ENCODE measurements at regions not wholly inside any gene's neighbourhood (a gene's known extent, or its start where the extent isn't known, plus 50 kb on each side); places are given as distances from the start of the nearest gene placed in this dataset.

DNA sequence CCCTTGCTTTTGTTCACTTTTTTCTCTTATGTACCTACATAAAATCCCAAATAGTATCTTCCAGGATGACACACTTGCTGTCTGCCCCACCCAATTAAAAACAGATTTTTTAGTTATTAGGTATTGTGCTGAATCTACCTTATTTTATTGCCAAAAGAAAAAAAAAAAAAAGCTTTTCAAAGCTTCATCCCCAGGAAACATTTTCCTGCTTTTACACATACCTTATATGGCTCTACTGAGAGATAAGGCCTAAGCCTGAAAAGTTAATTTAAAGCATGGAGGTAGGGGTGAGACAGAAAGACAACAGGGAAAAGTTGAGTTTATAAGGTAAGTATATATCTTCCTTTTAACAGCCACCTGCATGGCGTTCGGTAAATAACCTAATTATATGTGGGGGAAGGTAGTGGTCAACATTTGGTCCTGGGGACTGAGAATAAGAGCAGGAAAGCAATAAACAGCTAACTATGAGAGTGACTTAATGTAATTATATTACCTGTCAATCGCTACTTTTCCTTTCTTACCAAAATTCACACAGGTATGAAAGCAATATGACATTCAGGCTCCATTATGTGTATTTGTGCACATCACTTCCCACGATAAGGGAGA is 54.6 kb upstream of the BOLA1 start:
- POLR2A ChIA-PET = interaction anchor here (1.0 to 3.1 kb wide), 3 partner anchors 40 to 316 kb away, joined by 4 to 57 read pairs (median 11); a partner anchor contains a TSS
- no peak for FAIRE-seq

More for the DNA sequence above, 54.6 kb upstream of the BOLA1 start:
- ChIA-PET SMC1A (ENCODE audit: uncharacterized antibody, unreplicated experiment) (interaction anchor here (1.0 to 2.1 kb wide), 3 partner anchors 40 to 43 kb away, joined by 3 to 15 read pairs (median 8); a partner anchor contains a TSS), CTCF (interaction anchor here (1.5 to 1.7 kb wide), 2 partner anchors 43 to 322 kb away, joined by 5 to 9 read pairs; a partner anchor contains a TSS), RAD21 (ENCODE audit: unreplicated experiment) (interaction anchor here (0.9 to 2.2 kb wide), 2 partner anchors 39 to 42 kb away, joined by 3 to 22 read pairs; a partner anchor contains a TSS)
- in situ Hi-C loops (cut with MboI) = no loop called here
- H3K79me2 ChIP-seq (ENCODE audit: control insufficient read depth, insufficient read depth, low read length) = peaks cover 65% of the 10 kb centered on the region
- H3K9ac ChIP-seq (ENCODE audit: control insufficient read depth, insufficient read depth, low read length) = peak overlapping the region; percentile 91
- ATAC-seq (no peak), DNase-seq (ENCODE audit: low read depth, low spot score) (no peak)
- H3K4me3 ChIP-seq = peak overlapping the region; percentile 47
- H3K36me3 ChIP-seq (ENCODE audit: control insufficient read depth in 2 of 2, insufficient read depth in 2 of 2, low read length in 1 of 2) = no peaks in the 10 kb centered on the region; a peak in 2 of 4 replicates
- H4K20me1 ChIP-seq (ENCODE audit: control insufficient read depth, insufficient read depth) = no peaks in the 10 kb centered on the region
- 57% methylated on average over 4 of the region's 4 CpGs for WGBS (ENCODE audit: insufficient coverage, insufficient replicate concordance, low lambda C conversion rate, missing lambda C conversion rate)
- no peaks in the 10 kb centered on the region for H3K27me3 ChIP-seq (replicated peaks in 1 of 2; ENCODE audit: control insufficient read depth in 2 of 2, insufficient read depth in 2 of 2, low read length in 1 of 2)
- H3K4me2 ChIP-seq (ENCODE audit: control insufficient read depth, insufficient read depth) = peak overlapping the region; percentile 89
- BruUV-seq (replicated peaks) = no TSS peak
- H3K27ac ChIP-seq (ENCODE audit: control insufficient read depth, insufficient read depth) = peak overlapping the region; percentile 90
- TF ChIP-seq, protein P1, sequence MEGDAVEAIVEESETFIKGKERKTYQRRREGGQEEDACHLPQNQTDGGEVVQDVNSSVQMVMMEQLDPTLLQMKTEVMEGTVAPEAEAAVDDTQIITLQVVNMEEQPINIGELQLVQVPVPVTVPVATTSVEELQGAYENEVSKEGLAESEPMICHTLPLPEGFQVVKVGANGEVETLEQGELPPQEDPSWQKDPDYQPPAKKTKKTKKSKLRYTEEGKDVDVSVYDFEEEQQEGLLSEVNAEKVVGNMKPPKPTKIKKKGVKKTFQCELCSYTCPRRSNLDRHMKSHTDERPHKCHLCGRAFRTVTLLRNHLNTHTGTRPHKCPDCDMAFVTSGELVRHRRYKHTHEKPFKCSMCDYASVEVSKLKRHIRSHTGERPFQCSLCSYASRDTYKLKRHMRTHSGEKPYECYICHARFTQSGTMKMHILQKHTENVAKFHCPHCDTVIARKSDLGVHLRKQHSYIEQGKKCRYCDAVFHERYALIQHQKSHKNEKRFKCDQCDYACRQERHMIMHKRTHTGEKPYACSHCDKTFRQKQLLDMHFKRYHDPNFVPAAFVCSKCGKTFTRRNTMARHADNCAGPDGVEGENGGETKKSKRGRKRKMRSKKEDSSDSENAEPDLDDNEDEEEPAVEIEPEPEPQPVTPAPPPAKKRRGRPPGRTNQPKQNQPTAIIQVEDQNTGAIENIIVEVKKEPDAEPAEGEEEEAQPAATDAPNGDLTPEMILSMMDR (IDR thresholded peaks at IDR 0.05 in 2 of 3, conservative IDR thresholded peaks at IDR 0.05 in 1 of 3; ENCODE audit: control insufficient read depth in 2 of 3, extremely low read depth in 1 of 3, insufficient read depth in 1 of 3, low read depth in 3 of 3, low read length in 3 of 3) = no peak
- TF ChIP-seq ZBED1 (IDR thresholded peaks at IDR 0.05; ENCODE audit: borderline replicate concordance) = no peak
- TF ChIP-seq, protein P2, sequence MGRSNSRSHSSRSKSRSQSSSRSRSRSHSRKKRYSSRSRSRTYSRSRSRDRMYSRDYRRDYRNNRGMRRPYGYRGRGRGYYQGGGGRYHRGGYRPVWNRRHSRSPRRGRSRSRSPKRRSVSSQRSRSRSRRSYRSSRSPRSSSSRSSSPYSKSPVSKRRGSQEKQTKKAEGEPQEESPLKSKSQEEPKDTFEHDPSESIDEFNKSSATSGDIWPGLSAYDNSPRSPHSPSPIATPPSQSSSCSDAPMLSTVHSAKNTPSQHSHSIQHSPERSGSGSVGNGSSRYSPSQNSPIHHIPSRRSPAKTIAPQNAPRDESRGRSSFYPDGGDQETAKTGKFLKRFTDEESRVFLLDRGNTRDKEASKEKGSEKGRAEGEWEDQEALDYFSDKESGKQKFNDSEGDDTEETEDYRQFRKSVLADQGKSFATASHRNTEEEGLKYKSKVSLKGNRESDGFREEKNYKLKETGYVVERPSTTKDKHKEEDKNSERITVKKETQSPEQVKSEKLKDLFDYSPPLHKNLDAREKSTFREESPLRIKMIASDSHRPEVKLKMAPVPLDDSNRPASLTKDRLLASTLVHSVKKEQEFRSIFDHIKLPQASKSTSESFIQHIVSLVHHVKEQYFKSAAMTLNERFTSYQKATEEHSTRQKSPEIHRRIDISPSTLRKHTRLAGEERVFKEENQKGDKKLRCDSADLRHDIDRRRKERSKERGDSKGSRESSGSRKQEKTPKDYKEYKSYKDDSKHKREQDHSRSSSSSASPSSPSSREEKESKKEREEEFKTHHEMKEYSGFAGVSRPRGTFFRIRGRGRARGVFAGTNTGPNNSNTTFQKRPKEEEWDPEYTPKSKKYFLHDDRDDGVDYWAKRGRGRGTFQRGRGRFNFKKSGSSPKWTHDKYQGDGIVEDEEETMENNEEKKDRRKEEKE (IDR thresholded peaks at IDR 0.05) = no peak
- TF ChIP-seq, protein P3, sequence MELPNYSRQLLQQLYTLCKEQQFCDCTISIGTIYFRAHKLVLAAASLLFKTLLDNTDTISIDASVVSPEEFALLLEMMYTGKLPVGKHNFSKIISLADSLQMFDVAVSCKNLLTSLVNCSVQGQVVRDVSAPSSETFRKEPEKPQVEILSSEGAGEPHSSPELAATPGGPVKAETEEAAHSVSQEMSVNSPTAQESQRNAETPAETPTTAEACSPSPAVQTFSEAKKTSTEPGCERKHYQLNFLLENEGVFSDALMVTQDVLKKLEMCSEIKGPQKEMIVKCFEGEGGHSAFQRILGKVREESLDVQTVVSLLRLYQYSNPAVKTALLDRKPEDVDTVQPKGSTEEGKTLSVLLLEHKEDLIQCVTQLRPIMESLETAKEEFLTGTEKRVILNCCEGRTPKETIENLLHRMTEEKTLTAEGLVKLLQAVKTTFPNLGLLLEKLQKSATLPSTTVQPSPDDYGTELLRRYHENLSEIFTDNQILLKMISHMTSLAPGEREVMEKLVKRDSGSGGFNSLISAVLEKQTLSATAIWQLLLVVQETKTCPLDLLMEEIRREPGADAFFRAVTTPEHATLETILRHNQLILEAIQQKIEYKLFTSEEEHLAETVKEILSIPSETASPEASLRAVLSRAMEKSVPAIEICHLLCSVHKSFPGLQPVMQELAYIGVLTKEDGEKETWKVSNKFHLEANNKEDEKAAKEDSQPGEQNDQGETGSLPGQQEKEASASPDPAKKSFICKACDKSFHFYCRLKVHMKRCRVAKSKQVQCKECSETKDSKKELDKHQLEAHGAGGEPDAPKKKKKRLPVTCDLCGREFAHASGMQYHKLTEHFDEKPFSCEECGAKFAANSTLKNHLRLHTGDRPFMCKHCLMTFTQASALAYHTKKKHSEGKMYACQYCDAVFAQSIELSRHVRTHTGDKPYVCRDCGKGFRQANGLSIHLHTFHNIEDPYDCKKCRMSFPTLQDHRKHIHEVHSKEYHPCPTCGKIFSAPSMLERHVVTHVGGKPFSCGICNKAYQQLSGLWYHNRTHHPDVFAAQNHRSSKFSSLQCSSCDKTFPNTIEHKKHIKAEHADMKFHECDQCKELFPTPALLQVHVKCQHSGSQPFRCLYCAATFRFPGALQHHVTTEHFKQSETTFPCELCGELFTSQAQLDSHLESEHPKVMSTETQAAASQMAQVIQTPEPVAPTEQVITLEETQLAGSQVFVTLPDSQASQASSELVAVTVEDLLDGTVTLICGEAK (IDR thresholded peaks at IDR 0.05; ENCODE audit: borderline replicate concordance) = no peak
- TF ChIP-seq NFYB (IDR thresholded peaks at IDR 0.05; ENCODE audit: insufficient read depth, low read depth, low read length) = no peak
- TF ChIP-seq, protein P4, sequence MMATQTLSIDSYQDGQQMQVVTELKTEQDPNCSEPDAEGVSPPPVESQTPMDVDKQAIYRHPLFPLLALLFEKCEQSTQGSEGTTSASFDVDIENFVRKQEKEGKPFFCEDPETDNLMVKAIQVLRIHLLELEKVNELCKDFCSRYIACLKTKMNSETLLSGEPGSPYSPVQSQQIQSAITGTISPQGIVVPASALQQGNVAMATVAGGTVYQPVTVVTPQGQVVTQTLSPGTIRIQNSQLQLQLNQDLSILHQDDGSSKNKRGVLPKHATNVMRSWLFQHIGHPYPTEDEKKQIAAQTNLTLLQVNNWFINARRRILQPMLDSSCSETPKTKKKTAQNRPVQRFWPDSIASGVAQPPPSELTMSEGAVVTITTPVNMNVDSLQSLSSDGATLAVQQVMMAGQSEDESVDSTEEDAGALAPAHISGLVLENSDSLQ (IDR thresholded peaks at IDR 0.05) = no peak
- TF ChIP-seq POLR2AphosphoS2 (IDR thresholded peaks at IDR 0.05; ENCODE audit: low read depth, low read length) = no peak
- TF ChIP-seq, protein P5, sequence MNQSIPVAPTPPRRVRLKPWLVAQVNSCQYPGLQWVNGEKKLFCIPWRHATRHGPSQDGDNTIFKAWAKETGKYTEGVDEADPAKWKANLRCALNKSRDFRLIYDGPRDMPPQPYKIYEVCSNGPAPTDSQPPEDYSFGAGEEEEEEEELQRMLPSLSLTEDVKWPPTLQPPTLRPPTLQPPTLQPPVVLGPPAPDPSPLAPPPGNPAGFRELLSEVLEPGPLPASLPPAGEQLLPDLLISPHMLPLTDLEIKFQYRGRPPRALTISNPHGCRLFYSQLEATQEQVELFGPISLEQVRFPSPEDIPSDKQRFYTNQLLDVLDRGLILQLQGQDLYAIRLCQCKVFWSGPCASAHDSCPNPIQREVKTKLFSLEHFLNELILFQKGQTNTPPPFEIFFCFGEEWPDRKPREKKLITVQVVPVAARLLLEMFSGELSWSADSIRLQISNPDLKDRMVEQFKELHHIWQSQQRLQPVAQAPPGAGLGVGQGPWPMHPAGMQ (IDR thresholded peaks at IDR 0.05; ENCODE audit: borderline replicate concordance) = no peak
- no peak for TF ChIP-seq ZNF24 (IDR thresholded peaks at IDR 0.05)
- TF ChIP-seq, protein P6, sequence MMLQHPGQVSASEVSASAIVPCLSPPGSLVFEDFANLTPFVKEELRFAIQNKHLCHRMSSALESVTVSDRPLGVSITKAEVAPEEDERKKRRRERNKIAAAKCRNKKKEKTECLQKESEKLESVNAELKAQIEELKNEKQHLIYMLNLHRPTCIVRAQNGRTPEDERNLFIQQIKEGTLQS (IDR thresholded peaks at IDR 0.05; ENCODE audit: borderline replicate concordance, extremely low read depth, low read depth, low read length) = no peak
- peaks cover 21% of the 10 kb centered on the region for H3K4me1 ChIP-seq (ENCODE audit: control insufficient read depth, insufficient read depth, low read length)
- H2AFZ ChIP-seq (ENCODE audit: control insufficient read depth, low read depth, low read length) = no peak overlapping the region
- intact Hi-C loops (cut with micrococcal nuclease; ENCODE audit: unreplicated experiment) = no loop called here
- no peaks in the 10 kb centered on the region for H3K9me3 ChIP-seq (replicated peaks; ENCODE audit: control insufficient read depth, insufficient read depth, low read length)
